ENCODE measurements at regions not wholly inside any gene's neighbourhood (a gene's known extent, or its start where the extent isn't known, plus 50 kb on each side); places are given as distances from the start of the nearest gene placed in this dataset.

DNA sequence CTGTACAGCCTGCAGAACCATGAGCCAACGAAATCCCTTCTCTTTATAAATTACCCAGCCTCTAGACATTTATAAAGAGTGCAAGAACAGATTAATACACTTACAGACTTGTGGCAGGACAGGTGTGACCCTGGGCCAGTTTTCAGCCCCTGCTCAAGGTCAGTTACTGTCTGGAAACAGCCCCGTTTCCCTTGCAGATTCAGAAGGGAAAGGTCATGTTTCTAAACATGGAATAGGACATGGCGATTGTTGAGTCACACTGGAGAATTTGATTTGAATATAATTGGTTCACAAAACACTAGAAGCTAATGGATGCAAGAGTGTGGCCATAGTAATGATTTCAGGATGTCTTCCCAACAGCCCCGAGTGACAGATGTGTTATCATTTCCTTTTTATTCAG lies 248.8 kb downstream of the DLL1 start:
- TF ChIP-seq, protein P1, sequence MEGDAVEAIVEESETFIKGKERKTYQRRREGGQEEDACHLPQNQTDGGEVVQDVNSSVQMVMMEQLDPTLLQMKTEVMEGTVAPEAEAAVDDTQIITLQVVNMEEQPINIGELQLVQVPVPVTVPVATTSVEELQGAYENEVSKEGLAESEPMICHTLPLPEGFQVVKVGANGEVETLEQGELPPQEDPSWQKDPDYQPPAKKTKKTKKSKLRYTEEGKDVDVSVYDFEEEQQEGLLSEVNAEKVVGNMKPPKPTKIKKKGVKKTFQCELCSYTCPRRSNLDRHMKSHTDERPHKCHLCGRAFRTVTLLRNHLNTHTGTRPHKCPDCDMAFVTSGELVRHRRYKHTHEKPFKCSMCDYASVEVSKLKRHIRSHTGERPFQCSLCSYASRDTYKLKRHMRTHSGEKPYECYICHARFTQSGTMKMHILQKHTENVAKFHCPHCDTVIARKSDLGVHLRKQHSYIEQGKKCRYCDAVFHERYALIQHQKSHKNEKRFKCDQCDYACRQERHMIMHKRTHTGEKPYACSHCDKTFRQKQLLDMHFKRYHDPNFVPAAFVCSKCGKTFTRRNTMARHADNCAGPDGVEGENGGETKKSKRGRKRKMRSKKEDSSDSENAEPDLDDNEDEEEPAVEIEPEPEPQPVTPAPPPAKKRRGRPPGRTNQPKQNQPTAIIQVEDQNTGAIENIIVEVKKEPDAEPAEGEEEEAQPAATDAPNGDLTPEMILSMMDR (IDR thresholded peaks at IDR 0.05; ENCODE audit: low read depth, low read length, poor library complexity, severe bottlenecking): no peak
- no peak for TF ChIP-seq EZH2phosphoT487 (IDR thresholded peaks at IDR 0.05; ENCODE audit: borderline replicate concordance, low read length)
